ENCODE measurements at regions not wholly inside any gene's neighbourhood (a gene's known extent, or its start where the extent isn't known, plus 50 kb on each side); places are given as distances from the start of the nearest gene placed in this dataset.
"Not testable (repeated sequence)": the region's sequence is repeated elsewhere in the genome, so short reads cannot be mapped to it uniquely, and the experiment has no call there.

GRCh38 chr3:87478716-87479115 lies 202.3 kb upstream of the POU1F1 start:
- no peak for DNase-seq

GRCh38 chr3:87473944-87474343 lies 197.6 kb upstream of the POU1F1 start:
- DNase-seq: no peak

- peak; percentile 47 for DNase-seq
Observed at GRCh38 chr3:87468938-87469337, 192.6 kb upstream of the POU1F1 start.

DNA sequence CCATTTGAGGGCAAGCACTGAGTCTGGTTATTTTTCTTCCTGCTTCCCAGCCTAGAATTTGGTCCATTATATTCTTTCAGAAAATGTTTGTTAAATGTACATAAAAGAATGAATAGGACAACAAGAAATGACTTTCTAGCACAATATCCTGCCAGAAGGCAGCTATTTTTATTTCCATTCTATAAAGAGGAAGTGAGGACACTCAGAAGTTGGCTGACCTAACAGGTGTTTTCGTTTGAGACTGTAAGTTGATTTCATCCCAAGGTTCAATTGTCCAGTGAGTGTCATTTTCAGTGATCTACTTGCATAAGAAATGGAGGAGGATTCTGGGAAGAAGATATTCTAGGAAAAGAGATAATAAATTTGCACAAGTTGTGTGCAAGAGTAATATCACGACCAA lies 191.9 kb upstream of the POU1F1 start:
- no peak for DNase-seq

- no peak for DNase-seq
Observed at GRCh38 chr3:87462228-87462627, 185.8 kb upstream of the POU1F1 start.

DNA sequence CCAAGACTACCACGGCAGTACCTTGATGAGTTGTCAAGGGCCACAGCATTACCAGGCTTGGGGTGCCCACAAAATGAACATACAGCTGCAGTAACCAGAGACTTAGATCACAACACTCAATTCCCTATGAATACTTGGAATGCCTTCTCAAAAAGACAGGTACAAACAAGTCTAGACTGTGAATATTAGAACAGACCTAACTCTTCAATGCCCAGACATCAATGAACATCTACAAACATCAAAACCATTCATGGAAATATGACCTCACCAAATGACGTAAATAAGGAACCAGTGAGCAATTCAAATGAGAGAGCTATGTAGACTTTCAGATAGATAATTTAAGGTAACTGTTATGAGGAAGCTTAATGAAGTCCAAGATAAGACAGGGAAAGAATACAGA lies 185.1 kb upstream of the POU1F1 start:
- DNase-seq: no peak

DNA sequence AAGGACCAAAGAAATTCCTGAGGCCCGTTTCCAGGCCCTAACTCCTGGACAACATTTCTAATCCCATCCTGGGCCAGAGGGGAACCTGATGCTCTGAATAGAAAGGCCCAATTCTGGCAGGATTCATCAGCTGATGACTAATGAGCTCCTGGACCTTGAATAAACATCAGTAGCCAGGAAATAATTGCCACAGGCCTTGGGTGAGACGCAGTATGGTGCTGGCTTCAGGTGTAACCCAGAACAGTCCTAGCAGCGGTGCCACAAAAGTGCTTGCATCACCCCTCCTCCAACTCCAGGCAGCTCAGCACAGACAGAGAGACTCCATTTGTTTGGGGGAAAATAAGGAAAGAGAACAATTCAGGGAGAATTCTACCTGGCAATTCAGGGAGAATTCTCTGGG lies 184.7 kb upstream of the POU1F1 start:
- no peak for DNase-seq

GRCh38 chr3:87448558-87448957 lies 172.2 kb upstream of the POU1F1 start:
- no peak for DNase-seq

GRCh38 chr3:87446849-87447387 lies 170.5 kb upstream of the POU1F1 start:
- no peak for DNase-seq

DNA sequence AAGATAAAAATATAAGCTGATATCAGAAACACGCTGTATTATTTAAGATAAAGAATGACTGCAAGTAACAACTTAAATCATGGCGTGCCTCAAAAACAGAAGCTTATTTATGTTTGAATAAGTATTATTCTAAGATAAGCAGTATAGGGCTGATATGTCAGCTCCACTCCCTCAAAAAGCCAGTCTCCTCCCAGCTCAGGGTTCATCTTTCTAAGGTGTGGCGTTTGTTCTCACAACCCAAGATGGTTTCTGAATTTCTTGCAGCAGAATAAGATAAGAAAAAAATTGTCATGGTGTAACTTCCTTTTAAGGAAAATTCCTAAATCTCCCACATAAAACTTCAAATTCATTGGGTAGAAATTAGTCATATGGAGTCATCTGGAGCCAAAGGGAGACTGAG lies 166.1 kb upstream of the POU1F1 start:
- no peak for DNase-seq

- DNase-seq: peak; percentile 77
Observed at GRCh38 chr3:87437765-87438164, 161.4 kb upstream of the POU1F1 start.

GRCh38 chr3:87436781-87437543 lies 160.6 kb upstream of the POU1F1 start:
- DNase-seq: peak; percentile 86

DNA sequence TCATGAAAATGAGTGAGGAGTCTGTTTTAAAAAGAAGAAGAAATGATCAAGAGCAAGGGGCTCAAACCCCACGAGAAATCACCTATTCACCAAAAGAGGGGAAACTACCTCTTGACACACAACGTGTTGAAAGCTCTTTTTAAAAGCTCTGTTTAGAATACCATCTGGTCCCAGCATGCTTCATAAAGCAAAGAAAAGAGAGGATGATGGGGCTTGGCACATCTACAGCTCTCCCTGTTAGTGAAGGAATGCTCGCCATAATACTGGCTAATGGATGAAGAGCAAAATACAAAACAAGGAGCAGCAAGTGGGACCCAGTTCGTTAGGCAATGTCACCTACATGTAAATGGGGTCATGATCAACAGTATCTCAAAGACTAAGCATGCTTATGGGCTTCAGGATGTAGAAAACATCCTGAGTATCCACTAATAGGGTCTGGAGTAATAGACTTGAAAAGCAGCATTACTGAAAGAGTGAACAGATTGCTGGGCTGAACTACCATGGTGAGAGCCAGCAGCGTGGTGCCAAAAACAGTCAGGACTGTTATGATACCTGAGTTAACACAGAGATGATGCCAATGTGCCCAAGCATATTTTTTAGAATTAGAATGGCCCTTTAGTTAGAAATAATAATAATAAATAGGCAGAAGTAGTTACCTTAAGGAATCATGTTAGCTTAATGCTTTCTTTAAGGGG lies 159.7 kb upstream of the POU1F1 start:
- peak; percentile 20 for DNase-seq

- DNase-seq: not testable (repeated sequence)
Observed at GRCh38 chr3:87433445-87433844, 157.1 kb upstream of the POU1F1 start.

- DNase-seq: peak; percentile 56
Observed at GRCh38 chr3:87426918-87427317, 150.5 kb upstream of the POU1F1 start.

DNA sequence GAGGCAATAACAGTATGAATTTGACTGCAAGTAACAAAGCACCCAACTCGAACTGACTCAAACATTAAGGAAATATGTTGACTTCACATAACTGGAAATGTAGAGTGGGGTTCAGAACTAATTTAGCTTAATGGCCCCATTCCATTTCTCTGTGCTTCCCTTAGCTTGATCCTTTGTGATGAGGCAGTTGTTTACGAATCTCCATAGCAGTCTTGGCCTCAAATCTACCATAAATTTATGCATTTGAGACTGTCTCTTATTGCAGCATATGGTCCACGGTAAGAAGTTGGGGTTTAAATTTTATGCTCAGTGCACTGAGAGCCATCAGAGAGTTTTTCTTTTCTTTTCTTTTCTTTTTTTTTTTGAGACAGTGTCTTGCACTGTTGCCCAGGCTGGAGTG lies 148.7 kb upstream of the POU1F1 start:
- no peak for DNase-seq

- DNase-seq: no peak
Observed at GRCh38 chr3:87423336-87423735, 147.0 kb upstream of the POU1F1 start.

- no peak for DNase-seq
Observed at GRCh38 chr3:87422333-87422732, 145.9 kb upstream of the POU1F1 start.

GRCh38 chr3:87420171-87420570 lies 143.8 kb upstream of the POU1F1 start:
- DNase-seq: no peak

DNA sequence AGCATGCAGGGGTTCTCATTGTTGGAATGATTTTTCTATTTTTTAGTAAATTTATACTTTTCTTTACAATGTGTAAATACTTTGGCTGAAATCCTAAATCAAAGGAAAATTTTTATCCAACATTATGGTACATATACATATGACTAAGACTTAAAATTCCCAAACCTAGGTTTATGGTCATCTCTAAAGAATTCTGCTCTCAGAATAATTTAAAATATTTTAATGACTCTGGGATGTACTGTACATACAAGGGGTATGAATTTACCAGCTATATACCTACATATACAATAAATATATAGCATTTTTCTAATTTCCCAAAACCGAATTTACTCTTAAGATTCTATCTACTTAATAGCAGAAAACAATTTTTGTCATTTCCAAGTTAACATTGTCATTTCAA lies 137.9 kb upstream of the POU1F1 start:
- peak; percentile 64 for DNase-seq

- DNase-seq: peak; percentile 84
Observed at GRCh38 chr3:87413814-87414213, 137.4 kb upstream of the POU1F1 start.

GRCh38 chr3:87410110-87410509 lies 133.7 kb upstream of the POU1F1 start:
- DNase-seq: peak; percentile 97

DNA sequence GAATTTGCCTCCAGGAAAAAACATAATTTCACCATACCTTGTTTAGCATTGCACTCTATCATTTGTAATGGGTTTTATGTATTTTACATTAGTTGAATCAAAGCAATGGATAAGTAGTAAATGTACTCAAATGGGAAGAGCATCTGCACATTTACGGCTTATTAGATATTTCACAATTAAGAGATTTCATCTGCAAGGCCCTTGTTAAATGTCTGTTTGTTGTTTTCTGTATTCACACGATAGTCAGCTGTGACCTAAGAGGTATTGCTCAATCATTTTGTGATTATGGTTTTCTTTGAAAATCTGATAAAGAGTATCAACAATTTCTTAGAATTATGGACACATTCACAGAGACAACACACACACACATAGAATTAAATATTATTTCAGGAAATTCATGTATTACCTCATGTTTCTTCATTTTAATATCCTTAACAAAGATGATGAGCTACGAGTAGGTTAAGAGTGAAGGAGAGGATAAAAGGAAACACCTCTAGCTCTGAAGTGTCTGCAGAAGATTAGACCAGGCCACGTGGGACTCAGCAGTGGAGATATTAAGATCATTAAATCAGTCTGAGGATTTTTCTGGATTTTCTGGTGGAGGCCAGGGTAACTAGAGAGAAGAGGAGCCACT lies 121.9 kb upstream of the POU1F1 start:
- DNase-seq: no peak

DNA sequence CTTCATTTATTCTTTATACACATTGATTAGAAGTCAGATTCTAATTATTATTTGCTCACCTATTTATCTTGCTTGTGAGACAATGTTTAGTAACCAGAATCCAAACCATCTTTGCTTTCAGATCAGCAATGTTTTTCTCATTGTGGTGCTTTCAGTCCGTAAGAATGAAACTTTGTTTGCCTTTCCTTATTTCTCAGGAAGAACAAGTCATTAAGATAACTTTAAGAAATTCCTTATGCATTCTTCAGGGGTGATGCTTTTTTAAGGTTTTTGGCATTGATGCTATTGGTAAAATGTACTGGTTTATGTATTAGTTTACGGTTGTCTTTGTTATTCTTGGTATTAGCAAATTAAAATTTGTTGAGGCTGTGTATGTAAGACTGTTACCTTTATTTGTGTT lies 120.8 kb upstream of the POU1F1 start:
- DNase-seq: peak; percentile 64
